Common myeloid progenitor, CD34-positive (primary cell): ENCODE measurements at regions not wholly inside any gene's neighbourhood (a gene's known extent, or its start where the extent isn't known, plus 50 kb on each side); places are given as distances from the start of the nearest gene placed in this dataset.

Experiments
- CTCF ChIA-PET: fragments of 350-600 bp; sonication (Branson Sonifier 250); formaldehyde crosslinking; loops from one replicate; lab custom pipeline; 2021; ENCODE audit warnings: antibody characterized with exemption; lab: Charles Lee
- POLR2A ChIA-PET: fragments of 350-600 bp; sonication (Branson Sonifier 250); formaldehyde crosslinking; loops from one replicate; lab custom pipeline; 2021; ENCODE audit warnings: antibody characterized with exemption; lab: Charles Lee
- DNase-seq, 3 donors: peaks; one replicate each; pipeline versions ENCODE4 v3.0.0 to v3.0.0-alpha.2; 2013
- H3K27ac ChIP-seq, 2 experiments: 1 replicate in 1 of 2; 2 replicates in 1 of 2; pipeline ENCODE4 v1.7.0; 2013; ENCODE audit warnings: inconsistent platforms in 2 of 2, low read length in 2 of 2, mild to moderate bottlenecking in 2 of 2, low read depth in 1 of 2, moderate library complexity in 1 of 2; ENCODE audit not compliant: severe bottlenecking in 2 of 2, insufficient read depth in 1 of 2, poor library complexity in 1 of 2
- H3K27me3 ChIP-seq, 5 experiments: replicated peaks in 2 of 5; 1 replicate in 3 of 5; 2 replicates in 2 of 5; pipeline versions ENCODE4 v1.6.1 to v1.7.0; 2013; ENCODE audit warnings: low read length in 4 of 5, mild to moderate bottlenecking in 2 of 5, moderate library complexity in 2 of 5, inconsistent platforms in 1 of 5; ENCODE audit not compliant: insufficient read depth in 5 of 5, control insufficient read depth in 4 of 5
- H3K36me3 ChIP-seq, 4 experiments: 1 replicate in 2 of 4; 2 replicates in 2 of 4; pipeline versions ENCODE4 v1.6.1 to v1.7.0; 2013; ENCODE audit warnings: low read length in 3 of 4, control low read depth in 1 of 4, mild to moderate bottlenecking in 1 of 4; ENCODE audit not compliant: control insufficient read depth in 4 of 4, insufficient read depth in 4 of 4
- H3K4me1 ChIP-seq, 4 experiments: 1 replicate in 3 of 4; 2 replicates in 1 of 4; pipeline versions ENCODE4 v1.6.1 to v1.7.1; 2013; ENCODE audit warnings: low read length in 3 of 4, mild to moderate bottlenecking in 3 of 4, control low read depth in 1 of 4, inconsistent platforms in 1 of 4, moderate library complexity in 1 of 4; ENCODE audit not compliant: control insufficient read depth in 4 of 4, insufficient read depth in 4 of 4; ENCODE audit errors: control extremely low read depth in 1 of 4
- H3K4me3 ChIP-seq, 7 experiments: 1 replicate in 4 of 7; 2 replicates in 3 of 7; pipeline versions ENCODE4 v1.5.1 to v1.7.0; 2013; ENCODE audit warnings: mild to moderate bottlenecking in 7 of 7, low read length in 6 of 7, moderate library complexity in 6 of 7, inconsistent platforms in 2 of 7, low read depth in 2 of 7, control low read depth in 1 of 7; ENCODE audit not compliant: insufficient read depth in 4 of 7, control insufficient read depth in 1 of 7; ENCODE audit errors: extremely low read depth in 1 of 7
- H3K9me3 ChIP-seq, 5 experiments: 1 replicate in 4 of 5; 2 replicates in 1 of 5; pipeline versions ENCODE4 v1.6.1 to v1.7.1; 2013; ENCODE audit warnings: low read length in 4 of 5, mild to moderate bottlenecking in 2 of 5, inconsistent platforms in 1 of 5, low read depth in 1 of 5, moderate library complexity in 1 of 5; ENCODE audit not compliant: control insufficient read depth in 4 of 5, insufficient read depth in 2 of 5; ENCODE audit errors: control extremely low read depth in 1 of 5
- WGBS: methylation state at CpG from one replicate; pipeline ENCODE4 v1.1.5; 2013; ENCODE audit not compliant: insufficient coverage; 5-methylcytosine and 5-hydroxymethylcytosine counted together

GRCh38 chr2:200223205-200223784, 83.2 kb upstream of the SPATS2L start:
- H3K27ac ChIP-seq: no peak overlapping the region
- no peak for DNase-seq
- POLR2A ChIA-PET: no interaction called here
- no peaks in the 10 kb centered on the region for H3K9me3 ChIP-seq
- H3K36me3 ChIP-seq: no peaks in the 10 kb centered on the region
- WGBS: 95% methylated on average over 2 of the region's 3 CpGs
- CTCF ChIA-PET: no interaction called here
- no peaks in the 10 kb centered on the region for H3K27me3 ChIP-seq
- H3K4me1 ChIP-seq: no peaks in the 10 kb centered on the region
- no peak overlapping the region for H3K4me3 ChIP-seq

GRCh38 chr2:200225951-200226350, 80.5 kb upstream of the SPATS2L start:
- Histone ChIP-seq H3K4me3 (no peak overlapping the region), H3K36me3 (no peaks in the 10 kb centered on the region), H3K27ac (no peak overlapping the region), H3K9me3 (no peaks in the 10 kb centered on the region), H3K4me1 (no peaks in the 10 kb centered on the region), H3K27me3 (no peaks in the 10 kb centered on the region)
- WGBS: 71% methylated on average over 1 of the region's 5 CpGs
- ChIA-PET POLR2A (no interaction called here), CTCF (no interaction called here)
- DNase-seq: no peak

GRCh38 chr2:200226451-200227426, 79.8 kb upstream of the SPATS2L start:
- no peak overlapping the region for H3K27ac ChIP-seq
- 95% methylated on average over 3 of the region's 6 CpGs for WGBS
- DNase-seq: no peak
- H3K4me3 ChIP-seq: no peak overlapping the region
- H3K27me3 ChIP-seq: no peaks in the 10 kb centered on the region
- H3K9me3 ChIP-seq: no peaks in the 10 kb centered on the region
- H3K36me3 ChIP-seq: no peaks in the 10 kb centered on the region
- no peaks in the 10 kb centered on the region for H3K4me1 ChIP-seq
- POLR2A ChIA-PET: no interaction called here
- CTCF ChIA-PET: no interaction called here

- Histone ChIP-seq H3K9me3 (peaks cover 0 to 2% (median 0%) of the 10 kb centered on the region in 5 experiments), H3K4me1 (no peaks in the 10 kb centered on the region), H3K27ac (no peak overlapping the region), H3K36me3 (no peaks in the 10 kb centered on the region), H3K27me3 (no peaks in the 10 kb centered on the region), H3K4me3 (no peak overlapping the region)
- no peak for DNase-seq
- ChIA-PET POLR2A (no interaction called here), CTCF (no interaction called here)
- 100% methylated on average over 1 of the region's 1 CpG for WGBS
Observed at GRCh38 chr2:200230716-200231115, 75.8 kb upstream of the SPATS2L start.

GRCh38 chr2:200235533-200235932, 71.0 kb upstream of the SPATS2L start:
- Histone ChIP-seq H3K9me3 (peaks cover 0 to 4% (median 1%) of the 10 kb centered on the region in 5 experiments), H3K27ac (no peak overlapping the region), H3K4me3 (no peak overlapping the region), H3K27me3 (peaks cover 0 to 15% (median 4%) of the 10 kb centered on the region in 5 experiments), H3K4me1 (no peaks in the 10 kb centered on the region), H3K36me3 (no peaks in the 10 kb centered on the region)
- POLR2A ChIA-PET: no interaction called here
- CTCF ChIA-PET: interaction anchor here (1.0 kb wide), 1 partner anchor 20 kb away, joined by 3 read pairs; no protein-coding TSS in a partner anchor
- no CpG with 5 or more reads among the region's 1 CpG for WGBS
- no peak for DNase-seq

GRCh38 chr2:200239216-200239615, 67.3 kb upstream of the SPATS2L start:
- no peaks in the 10 kb centered on the region for H3K36me3 ChIP-seq
- WGBS: 0% methylated on average over 1 of the region's 2 CpGs
- H3K4me3 ChIP-seq: no peak overlapping the region
- H3K9me3 ChIP-seq: peaks cover 0 to 4% (median 0%) of the 10 kb centered on the region in 5 experiments
- H3K27me3 ChIP-seq: peaks cover 0 to 29% (median 8%) of the 10 kb centered on the region in 5 experiments
- no peak overlapping the region for H3K27ac ChIP-seq
- H3K4me1 ChIP-seq: no peaks in the 10 kb centered on the region
- DNase-seq: peak; percentile 6 to 69 (median 61)
- POLR2A ChIA-PET: no interaction called here
- CTCF ChIA-PET: no interaction called here

- Histone ChIP-seq H3K9me3 (peaks cover 0 to 2% (median 0%) of the 10 kb centered on the region in 5 experiments), H3K4me1 (no peaks in the 10 kb centered on the region), H3K27me3 (peaks cover 0 to 25% (median 6%) of the 10 kb centered on the region in 5 experiments), H3K27ac (no peak overlapping the region), H3K36me3 (no peaks in the 10 kb centered on the region), H3K4me3 (no peak overlapping the region)
- WGBS: 100% methylated on average over 1 of the region's 4 CpGs
- POLR2A ChIA-PET: no interaction called here
- CTCF ChIA-PET: interaction anchor here (0.7 kb wide), 1 partner anchor 31 kb away, joined by 3 read pairs; no protein-coding TSS in a partner anchor
- DNase-seq: no peak
Observed at GRCh38 chr2:200242570-200242969, 63.9 kb upstream of the SPATS2L start.
